PC-3 (cell line): ENCODE measurements at regions not wholly inside any gene's neighbourhood (a gene's known extent, or its start where the extent isn't known, plus 50 kb on each side); places are given as distances from the start of the nearest gene placed in this dataset.
"Not testable (repeated sequence)": the region's sequence is repeated elsewhere in the genome, so short reads cannot be mapped to it uniquely, and the experiment has no call there.

Experiments used
- EZH2 ChIP-seq: fragments of 300-600 bp; sonication (generic); IDR thresholded peaks from one replicate; pipeline ENCODE4 v1.6.1; 2017; ENCODE audit warnings: antibody characterized with exemption, mild to moderate bottlenecking, low read length; ENCODE audit not compliant: unreplicated experiment
- EZH2phosphoT487 ChIP-seq: fragments of 300-600 bp; sonication (generic); IDR thresholded peaks from 2 replicates; pipeline ENCODE4 v1.6.1; 2018; ENCODE audit warnings: mild to moderate bottlenecking, antibody characterized with exemption, low read length, borderline replicate concordance
- TF ChIP-seq, protein P1 (sequence below): fragments of 300-600 bp; sonication (generic); conservative IDR thresholded peaks from 2 replicates; pipeline ENCODE4 v1.5.1; 2017; ENCODE audit warnings: antibody characterized with exemption, low read depth, mild to moderate bottlenecking, low read length

DNA sequence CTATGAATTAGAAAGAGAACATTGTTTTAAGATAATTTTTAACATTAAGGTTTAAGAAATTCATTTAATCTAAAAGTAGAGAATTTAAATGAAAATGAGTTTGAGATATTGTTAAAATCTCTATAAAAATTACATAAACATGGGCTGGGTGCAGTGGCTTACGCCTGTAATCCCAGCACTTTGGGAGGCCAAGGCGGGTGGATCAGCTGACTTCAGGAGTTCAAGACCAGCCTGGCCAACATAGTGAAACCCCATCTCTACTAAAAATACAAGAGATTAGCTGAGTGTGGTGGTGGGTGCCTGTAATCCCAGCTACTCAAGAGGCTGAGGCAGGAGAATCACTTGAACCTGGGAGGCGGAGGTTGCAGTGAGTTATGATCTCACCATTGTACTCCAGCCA lies 1379.6 kb downstream of the NCAM2 start:
- TF ChIP-seq, protein P1, sequence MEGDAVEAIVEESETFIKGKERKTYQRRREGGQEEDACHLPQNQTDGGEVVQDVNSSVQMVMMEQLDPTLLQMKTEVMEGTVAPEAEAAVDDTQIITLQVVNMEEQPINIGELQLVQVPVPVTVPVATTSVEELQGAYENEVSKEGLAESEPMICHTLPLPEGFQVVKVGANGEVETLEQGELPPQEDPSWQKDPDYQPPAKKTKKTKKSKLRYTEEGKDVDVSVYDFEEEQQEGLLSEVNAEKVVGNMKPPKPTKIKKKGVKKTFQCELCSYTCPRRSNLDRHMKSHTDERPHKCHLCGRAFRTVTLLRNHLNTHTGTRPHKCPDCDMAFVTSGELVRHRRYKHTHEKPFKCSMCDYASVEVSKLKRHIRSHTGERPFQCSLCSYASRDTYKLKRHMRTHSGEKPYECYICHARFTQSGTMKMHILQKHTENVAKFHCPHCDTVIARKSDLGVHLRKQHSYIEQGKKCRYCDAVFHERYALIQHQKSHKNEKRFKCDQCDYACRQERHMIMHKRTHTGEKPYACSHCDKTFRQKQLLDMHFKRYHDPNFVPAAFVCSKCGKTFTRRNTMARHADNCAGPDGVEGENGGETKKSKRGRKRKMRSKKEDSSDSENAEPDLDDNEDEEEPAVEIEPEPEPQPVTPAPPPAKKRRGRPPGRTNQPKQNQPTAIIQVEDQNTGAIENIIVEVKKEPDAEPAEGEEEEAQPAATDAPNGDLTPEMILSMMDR = not testable (repeated sequence)
- not testable (repeated sequence) for TF ChIP-seq EZH2, EZH2phosphoT487
